ENCODE measurements at regions not wholly inside any gene's neighbourhood (a gene's known extent, or its start where the extent isn't known, plus 50 kb on each side); places are given as distances from the start of the nearest gene placed in this dataset.

DNA sequence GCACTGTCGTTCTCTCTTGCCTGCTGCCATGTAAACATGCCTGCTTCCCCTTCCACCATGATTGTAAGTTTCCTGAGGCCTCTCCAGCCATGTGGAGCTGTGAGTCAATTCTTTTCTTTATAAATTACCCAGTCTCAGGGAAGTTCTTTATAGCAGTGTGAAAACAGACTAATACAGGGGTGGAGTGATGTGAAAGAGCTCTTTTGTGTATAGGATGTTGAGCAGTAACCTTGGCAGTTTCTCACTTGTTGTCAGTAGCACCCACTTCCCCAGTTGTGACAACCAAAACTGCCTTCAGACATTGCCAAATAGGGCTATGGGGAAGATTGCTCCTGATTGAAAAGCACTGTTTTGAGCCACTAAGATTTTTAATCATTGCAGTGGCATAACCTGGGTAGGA, 552.2 kb upstream of the ZNF462 start:
- TF ChIP-seq YY1 (IDR thresholded peaks at IDR 0.05; ENCODE audit: insufficient read depth, insufficient read length) (no peak), ZNF274 (IDR thresholded peaks at IDR 0.05; ENCODE audit: low read depth, low read length) (no peak), SUZ12 (IDR thresholded peaks at IDR 0.05; ENCODE audit: extremely low read depth, insufficient read depth, insufficient read length) (no peak)
